Stimulated activated CD4-positive, alpha-beta T cell treated with anti-CD3 and anti-CD28 coated beads, Interleukin-1b, Interleukin-23, amount 100 ng/mL, for 1 hour (primary cell): ENCODE measurements at regions not wholly inside any gene's neighbourhood (a gene's known extent, or its start where the extent isn't known, plus 50 kb on each side); places are given as distances from the start of the nearest gene placed in this dataset.

Experiments
- DNase-seq, 2 donors: peaks; one replicate each; pipeline ENCODE4 v3.0.0-alpha.2; 2020; ENCODE audit warnings: low read depth in 2 of 2

DNA sequence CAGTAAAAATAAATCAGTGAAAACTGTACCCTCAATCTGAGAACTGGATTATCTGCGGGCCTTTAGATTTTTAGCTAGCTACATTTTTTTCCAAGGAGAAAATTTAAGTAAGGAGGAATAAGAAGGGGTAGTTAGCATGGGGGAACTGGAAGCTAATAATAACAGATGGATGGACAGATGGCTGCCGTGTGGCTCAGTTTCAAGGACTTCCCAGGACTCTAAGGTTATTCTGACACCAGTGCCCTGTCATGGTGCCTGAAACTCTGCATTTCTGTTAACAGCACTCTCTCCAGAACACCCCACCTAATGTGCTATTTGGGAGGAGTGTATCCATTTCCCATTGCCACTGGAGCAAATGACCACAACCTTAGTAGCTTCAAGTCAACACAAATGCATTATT lies 75.7 kb upstream of the PDE1C start:
- no peak for DNase-seq

DNA sequence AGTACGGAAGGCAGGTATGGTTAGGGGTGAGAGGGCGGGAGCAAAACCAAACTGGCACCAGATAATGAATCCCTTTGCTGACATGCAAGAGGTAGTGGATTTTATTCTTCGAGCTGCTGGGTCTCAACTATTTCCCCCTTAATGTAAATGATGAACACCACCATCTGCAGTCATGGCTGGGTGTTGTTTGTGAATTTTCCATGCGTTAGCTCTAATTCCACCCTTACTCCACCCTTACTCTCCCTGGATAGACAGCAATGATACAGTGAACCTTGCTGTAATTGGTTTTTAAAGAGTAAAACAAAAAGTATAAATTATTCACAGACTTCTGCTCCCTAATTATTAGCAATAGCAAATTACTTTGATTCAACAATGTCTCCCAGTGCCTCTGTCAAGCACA lies 74.5 kb upstream of the PDE1C start:
- no peak for DNase-seq

DNA sequence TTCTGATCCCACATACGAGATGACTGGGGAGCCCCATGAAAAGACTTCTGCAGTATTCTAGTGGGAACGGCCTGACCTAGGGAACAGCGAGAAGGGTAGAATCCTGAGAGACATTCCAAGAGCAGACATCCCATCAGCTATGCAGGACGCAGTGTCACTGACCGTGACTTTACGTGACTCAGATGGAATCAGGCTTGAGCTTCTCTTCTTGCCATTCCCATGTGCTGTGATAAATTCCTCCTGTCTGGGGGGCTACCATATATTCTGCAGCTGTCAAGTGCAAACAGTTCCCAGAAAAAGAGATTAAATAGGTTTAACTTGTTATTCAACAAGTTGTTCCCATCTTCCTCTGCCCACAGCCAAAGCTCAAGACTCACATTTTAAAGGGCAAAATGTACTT lies 73.1 kb upstream of the PDE1C start:
- no peak for DNase-seq

DNA sequence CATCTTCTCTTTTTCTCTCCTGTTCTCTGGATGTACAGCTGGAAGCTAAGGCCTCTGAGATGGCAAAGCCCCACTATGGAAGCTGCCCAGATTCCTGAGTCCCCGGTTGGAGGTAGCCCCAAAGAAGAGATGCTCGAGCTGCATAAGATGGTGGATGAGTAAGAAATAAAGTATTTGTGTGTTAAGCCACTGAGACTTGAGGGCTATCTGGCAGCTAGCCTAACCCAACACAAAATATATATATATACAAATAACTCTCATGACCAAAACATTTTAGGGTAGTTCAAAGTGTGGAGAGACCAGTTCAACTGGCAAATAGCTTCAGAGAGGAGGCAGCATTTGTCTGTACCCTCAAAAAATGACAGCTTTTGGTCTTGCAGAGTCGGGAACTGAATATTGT lies 72.4 kb upstream of the PDE1C start:
- DNase-seq = no peak

DNA sequence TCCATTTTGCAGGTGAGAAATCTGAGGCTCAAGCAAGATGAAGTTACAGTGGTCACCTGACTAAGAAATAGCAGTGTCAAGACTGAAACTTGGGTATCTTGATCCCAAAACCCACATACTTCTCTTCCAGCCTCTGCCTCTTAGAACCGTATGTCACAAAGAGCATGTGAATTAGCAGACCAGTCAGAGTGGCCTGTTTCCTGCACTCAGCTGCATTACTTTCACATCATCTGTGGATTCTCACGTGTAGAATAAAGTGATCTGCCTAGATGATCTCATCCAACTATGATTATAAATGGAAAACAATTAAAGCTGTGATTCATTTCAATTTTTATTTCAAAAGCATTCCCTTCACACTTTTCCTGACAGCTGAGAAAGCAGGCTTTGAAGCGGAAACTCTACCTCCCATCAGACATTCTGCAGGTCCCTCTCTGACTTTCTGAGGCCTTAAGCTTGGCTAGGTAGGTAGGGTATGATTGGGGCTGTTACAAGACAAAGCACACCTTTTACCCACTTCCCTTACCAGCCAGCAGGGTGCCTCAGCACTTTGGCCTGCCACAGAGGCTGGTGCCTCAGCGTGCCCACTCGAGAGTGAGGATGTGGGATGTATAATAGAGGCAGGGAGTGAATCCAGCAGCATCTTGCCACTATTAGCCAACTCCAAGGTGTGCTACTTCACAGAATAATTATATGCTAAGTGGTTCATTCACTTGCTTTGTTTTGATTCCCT lies 70.2 kb upstream of the PDE1C start:
- no peak for DNase-seq

DNA sequence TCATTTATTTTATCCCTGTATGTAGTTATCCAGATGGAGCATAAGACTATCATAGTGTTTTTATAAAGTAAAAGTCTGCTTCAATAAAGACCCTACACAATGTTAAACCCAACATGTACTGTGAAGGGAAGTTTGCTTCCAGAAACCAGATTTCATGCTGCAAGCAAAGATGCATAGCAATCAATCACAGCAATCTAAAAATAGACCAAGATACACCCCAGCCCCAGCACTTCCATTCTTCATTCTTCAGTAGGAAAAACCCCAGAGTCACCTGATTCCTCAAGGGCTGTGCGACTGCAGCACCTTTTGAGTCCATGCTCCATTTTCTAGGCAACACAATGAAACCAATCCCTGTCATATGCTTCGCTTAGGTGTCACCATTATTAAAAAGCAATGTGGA lies 66.9 kb upstream of the PDE1C start:
- DNase-seq = no peak

DNA sequence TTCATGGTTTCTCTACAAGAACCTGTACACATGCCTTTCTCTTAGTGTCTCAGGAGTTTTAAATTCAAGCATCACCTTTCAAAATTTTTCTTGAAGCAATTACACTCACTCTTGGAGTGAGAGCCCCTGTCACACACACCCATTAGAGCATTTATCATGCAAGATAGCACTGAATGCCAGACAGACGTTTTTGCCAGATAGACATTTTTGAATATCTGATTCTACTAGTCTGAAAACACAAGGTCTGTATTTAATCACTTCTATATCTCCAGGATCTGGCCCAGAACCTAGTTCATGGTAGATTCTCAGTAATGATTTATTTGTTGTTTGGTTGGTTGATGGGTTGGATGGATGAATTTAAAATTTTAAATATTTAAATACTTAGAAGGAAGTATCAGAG lies 60.9 kb upstream of the PDE1C start:
- DNase-seq = no peak

DNA sequence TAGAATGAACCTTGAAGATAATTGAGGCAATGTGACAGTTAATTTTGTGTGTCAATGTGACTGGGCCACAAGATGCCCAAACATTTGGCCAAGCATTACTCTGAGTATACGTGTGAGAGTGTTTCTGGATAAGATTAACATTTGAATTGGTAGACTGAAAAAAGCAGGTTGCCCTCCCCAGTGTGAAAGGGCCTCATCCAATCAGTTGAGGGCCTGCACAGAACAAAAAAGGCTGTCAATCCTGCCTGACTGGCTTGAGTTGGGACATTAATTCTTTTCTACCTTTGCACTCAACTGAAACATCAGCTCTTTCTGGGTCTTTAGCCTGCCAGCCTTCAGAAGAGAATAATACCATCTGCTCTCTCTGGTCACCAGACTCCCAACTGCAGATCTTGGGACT lies 56.6 kb upstream of the PDE1C start:
- no peak for DNase-seq
